WI38 (cell line): ENCODE measurements at regions not wholly inside any gene's neighbourhood (a gene's known extent, or its start where the extent isn't known, plus 50 kb on each side); places are given as distances from the start of the nearest gene placed in this dataset.
A peak's percentile ranks its signal among the peaks of the same experiment; 100 is the strongest.

Experiments
- H3K4me3 ChIP-seq: 2 replicates; pipeline ENCODE4 v1.5.1; 2011; ENCODE audit warnings: low read depth, mild to moderate bottlenecking, control low read depth, low read length
- TF ChIP-seq, protein P1 (sequence below): IDR thresholded peaks from 2 replicates; pipeline ENCODE4 v1.5.1; 2012; ENCODE audit warnings: low read depth, mild to moderate bottlenecking, control low read depth, low read length

DNA sequence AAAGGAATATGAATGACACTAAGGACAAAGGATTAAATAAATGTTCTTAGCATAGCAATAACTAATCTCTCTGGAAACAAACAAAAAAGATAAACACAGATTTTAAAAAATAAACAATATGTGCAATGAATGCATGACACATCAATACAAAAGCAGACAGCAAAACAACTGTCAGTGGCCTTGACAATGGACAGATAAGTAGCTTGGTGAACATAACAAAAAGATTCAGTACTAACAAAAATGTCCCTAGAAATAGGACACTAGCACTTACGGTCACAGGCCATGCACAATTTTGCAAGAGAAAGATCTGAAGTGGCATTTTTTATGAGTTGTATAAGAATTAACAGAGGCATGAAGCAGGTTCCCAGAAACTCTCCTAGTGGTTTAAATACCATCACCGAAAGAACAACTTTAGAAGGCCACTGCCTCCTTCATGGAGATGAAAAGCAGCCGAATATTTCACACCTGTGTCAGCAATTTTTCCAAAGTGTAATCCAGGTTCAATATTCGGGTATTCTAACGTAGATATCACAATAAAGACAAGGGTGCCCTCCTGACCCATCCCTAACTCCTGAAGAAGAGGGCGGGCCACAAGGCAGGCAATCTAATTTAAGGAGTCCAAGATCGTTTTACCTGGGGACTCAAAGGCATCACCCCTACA lies 231.3 kb upstream of the MKLN1 start:
- TF ChIP-seq, protein P1, sequence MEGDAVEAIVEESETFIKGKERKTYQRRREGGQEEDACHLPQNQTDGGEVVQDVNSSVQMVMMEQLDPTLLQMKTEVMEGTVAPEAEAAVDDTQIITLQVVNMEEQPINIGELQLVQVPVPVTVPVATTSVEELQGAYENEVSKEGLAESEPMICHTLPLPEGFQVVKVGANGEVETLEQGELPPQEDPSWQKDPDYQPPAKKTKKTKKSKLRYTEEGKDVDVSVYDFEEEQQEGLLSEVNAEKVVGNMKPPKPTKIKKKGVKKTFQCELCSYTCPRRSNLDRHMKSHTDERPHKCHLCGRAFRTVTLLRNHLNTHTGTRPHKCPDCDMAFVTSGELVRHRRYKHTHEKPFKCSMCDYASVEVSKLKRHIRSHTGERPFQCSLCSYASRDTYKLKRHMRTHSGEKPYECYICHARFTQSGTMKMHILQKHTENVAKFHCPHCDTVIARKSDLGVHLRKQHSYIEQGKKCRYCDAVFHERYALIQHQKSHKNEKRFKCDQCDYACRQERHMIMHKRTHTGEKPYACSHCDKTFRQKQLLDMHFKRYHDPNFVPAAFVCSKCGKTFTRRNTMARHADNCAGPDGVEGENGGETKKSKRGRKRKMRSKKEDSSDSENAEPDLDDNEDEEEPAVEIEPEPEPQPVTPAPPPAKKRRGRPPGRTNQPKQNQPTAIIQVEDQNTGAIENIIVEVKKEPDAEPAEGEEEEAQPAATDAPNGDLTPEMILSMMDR: no peak
- H3K4me3 ChIP-seq: no peak overlapping the region

DNA sequence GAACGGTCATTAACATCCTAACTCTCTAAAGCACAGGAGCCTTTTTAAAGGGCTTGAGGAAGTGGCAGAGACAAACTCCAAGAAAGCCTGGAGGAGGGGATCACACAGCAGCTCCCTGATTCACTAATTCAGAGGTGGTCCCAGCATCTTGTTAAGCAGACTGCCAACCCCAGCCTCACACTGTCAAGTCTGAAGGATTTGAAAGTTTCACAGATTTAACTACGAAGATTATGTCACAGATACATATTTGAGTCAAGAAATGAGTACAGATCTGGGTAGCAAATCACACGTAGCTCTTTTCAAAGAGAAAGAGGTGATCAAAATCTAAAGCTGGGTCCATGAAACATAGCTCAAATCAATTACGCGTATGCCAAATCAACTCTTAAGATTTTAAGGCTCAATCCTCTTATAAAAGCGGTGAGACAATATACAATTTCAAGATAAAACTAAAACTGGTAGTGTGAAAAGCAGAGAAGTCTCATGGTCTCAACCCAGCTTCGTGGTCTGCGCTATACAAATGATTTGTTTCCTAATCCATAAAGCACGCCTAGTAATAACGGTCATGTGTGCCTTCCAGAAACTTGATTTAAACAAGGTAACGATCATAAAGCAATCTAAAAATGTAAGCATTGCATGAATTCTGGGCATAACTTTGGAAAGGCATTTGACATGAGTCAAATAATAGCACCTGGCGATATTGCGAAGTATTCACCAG lies 229.9 kb upstream of the MKLN1 start:
- TF ChIP-seq, protein P1: no peak
- no peak overlapping the region for H3K4me3 ChIP-seq

DNA sequence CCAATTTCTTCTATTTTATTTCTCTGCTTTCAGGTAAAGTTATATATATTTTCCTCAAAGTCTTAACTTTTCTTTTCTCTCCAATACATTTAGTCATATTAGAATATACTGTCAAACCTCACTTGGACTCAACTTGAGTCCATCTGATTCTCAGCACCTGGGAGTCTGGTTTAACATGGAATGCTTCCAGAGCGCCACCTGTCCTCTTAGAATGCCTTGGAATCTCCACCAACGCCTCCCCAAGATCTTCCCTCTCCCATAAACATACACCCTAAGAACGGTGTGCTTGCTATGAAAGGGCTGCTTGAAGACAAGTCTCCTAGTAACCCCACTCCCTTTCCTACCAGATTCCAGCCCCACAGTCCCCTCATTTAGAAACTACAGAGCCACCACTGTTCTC lies 229.1 kb upstream of the MKLN1 start:
- no peak overlapping the region for H3K4me3 ChIP-seq
- TF ChIP-seq, protein P1: no peak

DNA sequence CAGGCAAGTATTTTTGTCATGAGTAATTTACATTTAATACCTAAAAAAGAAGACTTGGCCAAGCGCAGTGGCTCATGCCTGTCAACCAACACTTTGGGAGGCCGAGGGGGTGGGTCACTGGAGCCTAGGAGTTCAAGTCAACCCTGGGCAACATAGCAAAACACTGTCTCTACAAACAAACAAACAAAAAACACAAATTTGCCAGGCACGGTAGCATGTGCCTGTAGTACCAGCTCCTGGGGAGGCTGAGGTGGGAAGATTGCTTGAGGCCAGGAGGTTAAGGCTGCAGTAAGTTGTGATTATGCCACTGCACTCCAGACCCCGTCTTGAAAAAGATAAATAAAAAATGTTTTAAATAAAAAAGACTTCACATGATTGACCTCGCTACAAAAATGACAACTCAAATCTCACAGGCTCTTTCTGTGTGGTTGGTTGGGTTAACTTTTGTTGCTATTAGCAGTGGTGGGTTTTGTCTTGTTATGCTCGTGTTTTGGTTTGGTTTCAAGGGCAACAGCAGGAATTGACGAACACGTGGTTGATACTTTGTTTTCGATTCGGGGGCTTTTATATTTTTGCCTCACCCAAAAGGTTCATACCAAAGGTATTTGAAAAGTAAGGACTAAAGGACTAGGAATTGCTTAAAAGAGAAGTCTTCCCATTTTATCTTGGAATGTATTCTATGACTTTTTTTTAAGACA lies 227.2 kb upstream of the MKLN1 start:
- TF ChIP-seq, protein P1: no peak
- H3K4me3 ChIP-seq: no peak overlapping the region

DNA sequence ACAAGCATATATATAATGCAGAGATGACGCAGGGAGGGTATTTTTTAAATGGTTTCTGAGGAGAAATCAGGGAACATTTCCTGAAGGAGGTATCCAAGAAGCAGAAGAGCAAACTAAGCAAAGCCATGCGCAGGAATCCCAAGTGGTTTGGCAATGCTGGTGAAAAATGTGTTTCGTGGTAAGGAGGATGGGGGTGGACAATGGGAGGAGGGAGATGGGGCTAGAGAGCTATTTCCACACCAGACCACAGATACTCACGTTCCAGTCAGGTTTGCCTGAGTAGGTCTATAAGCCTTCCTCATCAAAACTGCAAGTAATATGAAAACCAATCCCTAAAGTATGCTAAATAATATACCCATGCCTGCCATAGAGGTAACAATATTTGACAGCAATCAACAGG lies 223.7 kb upstream of the MKLN1 start:
- no peak overlapping the region for H3K4me3 ChIP-seq
- TF ChIP-seq, protein P1: no peak

DNA sequence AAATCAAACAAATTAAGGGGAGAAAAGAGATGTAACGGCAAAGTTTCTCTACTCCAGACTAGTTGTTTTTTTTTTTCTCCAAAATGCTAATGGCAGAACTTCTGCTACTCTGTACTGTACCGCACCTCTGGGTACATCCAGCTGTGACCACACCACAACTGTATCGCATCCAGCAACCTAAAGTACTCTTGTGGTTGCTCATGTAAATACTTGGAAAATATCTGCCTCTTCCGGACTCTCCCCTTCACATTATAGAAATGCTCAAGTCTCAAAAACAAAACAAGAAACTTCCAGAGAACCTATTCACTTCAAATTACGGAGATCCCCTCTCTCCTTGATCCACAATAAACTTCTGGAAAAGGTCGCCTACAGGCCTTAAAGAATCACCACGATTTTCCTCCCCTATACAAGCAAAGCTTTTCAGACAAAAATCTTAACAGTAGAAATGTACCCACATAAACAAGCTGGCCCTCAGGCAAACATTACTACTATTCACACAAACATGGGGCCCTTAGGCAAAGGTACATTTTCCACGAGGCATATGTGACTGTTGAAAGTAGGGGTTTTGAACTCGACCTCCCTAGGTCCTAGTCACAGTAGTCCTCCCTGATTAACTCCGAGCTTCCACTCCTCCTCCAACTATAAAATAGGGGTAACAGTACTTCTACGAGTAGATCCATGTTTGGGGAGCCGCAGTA lies 222.9 kb upstream of the MKLN1 start:
- TF ChIP-seq, protein P1: no peak
- peak overlapping the region; percentile 60 for H3K4me3 ChIP-seq
